Neural progenitor cell (in vitro differentiated cells): ENCODE measurements at regions not wholly inside any gene's neighbourhood (a gene's known extent, or its start where the extent isn't known, plus 50 kb on each side); places are given as distances from the start of the nearest gene placed in this dataset.

ENCODE experiments used
- EZH2 ChIP-seq: fragments of 200-600 bp; sonication (generic); IDR thresholded peaks from 2 replicates; pipeline ENCODE4 v1.6.1; 2017; ENCODE audit warnings: antibody characterized with exemption, mild to moderate bottlenecking, moderate library complexity
- EZH2phosphoT487 ChIP-seq: fragments of 200-600 bp; sonication (generic); IDR thresholded peaks from 2 replicates; pipeline ENCODE4 v1.6.1; 2017; ENCODE audit warnings: antibody characterized with exemption
- TF ChIP-seq, protein P1 (sequence below): fragments of 200-600 bp; sonication (generic); IDR thresholded peaks from 2 replicates; pipeline ENCODE4 v1.5.1; 2017; ENCODE audit warnings: antibody characterized with exemption, mild to moderate bottlenecking

DNA sequence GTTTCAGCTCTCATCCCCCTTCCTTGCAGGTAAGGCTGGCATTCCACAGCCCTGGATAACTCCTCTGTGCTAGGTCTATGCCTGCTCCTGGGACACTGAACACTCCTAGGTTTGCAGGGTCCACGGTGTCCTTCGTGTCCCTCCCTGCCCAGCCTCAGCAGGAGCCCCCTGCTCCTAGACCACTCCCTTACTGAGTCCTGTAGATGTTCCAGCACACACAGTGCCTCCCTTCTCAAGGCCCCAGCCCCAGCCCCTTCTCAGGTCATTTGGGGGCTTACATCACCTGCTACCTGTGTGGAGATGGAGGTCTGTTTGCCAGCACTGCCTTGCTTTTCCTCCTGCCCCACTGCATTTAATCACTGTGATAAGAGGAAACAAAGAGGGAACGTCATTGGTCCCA, 146.4 kb upstream of the TNP1 start:
- TF ChIP-seq EZH2 = no peak
- TF ChIP-seq, protein P1, sequence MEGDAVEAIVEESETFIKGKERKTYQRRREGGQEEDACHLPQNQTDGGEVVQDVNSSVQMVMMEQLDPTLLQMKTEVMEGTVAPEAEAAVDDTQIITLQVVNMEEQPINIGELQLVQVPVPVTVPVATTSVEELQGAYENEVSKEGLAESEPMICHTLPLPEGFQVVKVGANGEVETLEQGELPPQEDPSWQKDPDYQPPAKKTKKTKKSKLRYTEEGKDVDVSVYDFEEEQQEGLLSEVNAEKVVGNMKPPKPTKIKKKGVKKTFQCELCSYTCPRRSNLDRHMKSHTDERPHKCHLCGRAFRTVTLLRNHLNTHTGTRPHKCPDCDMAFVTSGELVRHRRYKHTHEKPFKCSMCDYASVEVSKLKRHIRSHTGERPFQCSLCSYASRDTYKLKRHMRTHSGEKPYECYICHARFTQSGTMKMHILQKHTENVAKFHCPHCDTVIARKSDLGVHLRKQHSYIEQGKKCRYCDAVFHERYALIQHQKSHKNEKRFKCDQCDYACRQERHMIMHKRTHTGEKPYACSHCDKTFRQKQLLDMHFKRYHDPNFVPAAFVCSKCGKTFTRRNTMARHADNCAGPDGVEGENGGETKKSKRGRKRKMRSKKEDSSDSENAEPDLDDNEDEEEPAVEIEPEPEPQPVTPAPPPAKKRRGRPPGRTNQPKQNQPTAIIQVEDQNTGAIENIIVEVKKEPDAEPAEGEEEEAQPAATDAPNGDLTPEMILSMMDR = no peak
- TF ChIP-seq EZH2phosphoT487 = no peak
